Prostate gland (tissue), 2 donors: ENCODE measurements at regions not wholly inside any gene's neighbourhood (a gene's known extent, or its start where the extent isn't known, plus 50 kb on each side); places are given as distances from the start of the nearest gene placed in this dataset.

ENCODE experiments used
- DNase-seq: peaks from one replicate; pipeline ENCODE4 v3.0.0-alpha.2; 2019; ENCODE audit warnings: low spot score
- H3K27ac ChIP-seq, 2 donors: fragments of 200-600 bp; sonication (generic); 2 replicates each; pipeline ENCODE4 v1.5.1; 2017 to 2019
- H3K27me3 ChIP-seq: fragments of 200-600 bp; sonication (generic); replicated peaks from 2 replicates; pipeline ENCODE4 v1.5.1; 2019; ENCODE audit not compliant: insufficient read depth
- H3K36me3 ChIP-seq, 2 donors: fragments of 200-600 bp; sonication (generic); 1 replicate in 1 of 2; 2 replicates in 1 of 2; pipeline versions ENCODE4 v1.5.1 to v1.8.1; 2017 to 2019
- H3K4me1 ChIP-seq: fragments of 200-600 bp; sonication (generic); replicated peaks from 2 replicates; pipeline ENCODE4 v1.5.1; 2019
- H3K4me3 ChIP-seq, 2 donors: fragments of 200-600 bp; sonication (generic); 2 replicates each; pipeline ENCODE4 v1.5.1; 2017 to 2019
- H3K9me3 ChIP-seq: fragments of 200-600 bp; sonication (generic); 2 replicates; pipeline ENCODE4 v1.5.1; 2017
- CTCF ChIP-seq, 4 experiments: fragments of 200-600 bp in 2 of 4; fragments of 450-650 bp in 2 of 4; sonication (generic) in 2 of 4; IDR thresholded peaks; 1 replicate in 3 of 4; 2 replicates in 1 of 4; pipeline ENCODE4 v1.5.1; 2016 to 2019; ENCODE audit warnings: antibody characterized with exemption in 4 of 4, mild to moderate bottlenecking in 2 of 4, moderate library complexity in 2 of 4
- POLR2A ChIP-seq: fragments of 450-650 bp; IDR thresholded peaks from one replicate; pipeline ENCODE4 v1.6.1; 2016; ENCODE audit warnings: antibody characterized with exemption, mild to moderate bottlenecking
- POLR2AphosphoS5 ChIP-seq: sonication (generic); formaldehyde crosslinking; IDR thresholded peaks from one replicate; pipeline ENCODE4 v1.6.1; 2017; ENCODE audit warnings: antibody characterized with exemption
- WGBS: methylation state at CpG from one replicate; pipeline ENCODE4 v1.1.5; 2018; 5-methylcytosine and 5-hydroxymethylcytosine counted together
- intact Hi-C: fragments of 100-400 bp; cut with DNase I; formaldehyde crosslinking; loops from one replicate; pipeline ENCODE4 v1.14.2; 2022

GRCh38 chr13:31912647-31913401 lies 118.8 kb upstream of the FRY start:
- WGBS, result 92% methylated on average over 2 of the region's 2 CpGs
- intact Hi-C loops, result loop anchor here (5.0 kb wide), 1 partner anchor 99 kb away; no protein-coding TSS in a partner anchor
- H3K27ac ChIP-seq, result no peak overlapping the region
- no peak for TF ChIP-seq POLR2AphosphoS5
- no peak for TF ChIP-seq POLR2A
- no peak for TF ChIP-seq CTCF (IDR thresholded peaks at IDR 0.05)
- no peak overlapping the region for H3K4me3 ChIP-seq
- no peaks in the 10 kb centered on the region for H3K27me3 ChIP-seq
- no peaks in the 10 kb centered on the region for H3K4me1 ChIP-seq
- no peak for DNase-seq
- no peaks in the 10 kb centered on the region for H3K9me3 ChIP-seq
- H3K36me3 ChIP-seq, result no peaks in the 10 kb centered on the region

GRCh38 chr13:31913459-31913858 lies 118.1 kb upstream of the FRY start:
- no peaks in the 10 kb centered on the region for H3K27me3 ChIP-seq
- no peaks in the 10 kb centered on the region for H3K4me1 ChIP-seq
- 82% methylated on average over 2 of the region's 2 CpGs for WGBS
- H3K4me3 ChIP-seq, result no peak overlapping the region
- no peaks in the 10 kb centered on the region for H3K9me3 ChIP-seq
- no peak for DNase-seq
- H3K27ac ChIP-seq, result no peak overlapping the region
- no peaks in the 10 kb centered on the region for H3K36me3 ChIP-seq
- no peak for TF ChIP-seq CTCF (IDR thresholded peaks at IDR 0.05)
- no peak for TF ChIP-seq POLR2A
- no peak for TF ChIP-seq POLR2AphosphoS5
- intact Hi-C loops, result loop anchor here (5.0 kb wide), 1 partner anchor 99 kb away; no protein-coding TSS in a partner anchor

- DNase-seq, result no peak
- intact Hi-C loops, result loop anchor here (5.0 kb wide), 1 partner anchor 97 kb away; no protein-coding TSS in a partner anchor
- no peaks in the 10 kb centered on the region for H3K36me3 ChIP-seq
- H3K27ac ChIP-seq, result no peak overlapping the region
- no peaks in the 10 kb centered on the region for H3K27me3 ChIP-seq
- no peaks in the 10 kb centered on the region for H3K9me3 ChIP-seq
- WGBS, result 95% methylated on average over 4 of the region's 4 CpGs
- H3K4me1 ChIP-seq, result no peaks in the 10 kb centered on the region
- TF ChIP-seq POLR2A (no peak), CTCF (IDR thresholded peaks at IDR 0.05) (no peak), POLR2AphosphoS5 (no peak)
- no peak overlapping the region for H3K4me3 ChIP-seq
Observed at GRCh38 chr13:31914843-31915242, 116.7 kb upstream of the FRY start.

GRCh38 chr13:31918707-31919106 lies 112.9 kb upstream of the FRY start:
- no peaks in the 10 kb centered on the region for H3K9me3 ChIP-seq
- WGBS, result 82% methylated on average over 2 of the region's 2 CpGs
- no peaks in the 10 kb centered on the region for H3K36me3 ChIP-seq
- intact Hi-C loops, result no loop called here
- TF ChIP-seq POLR2AphosphoS5, result no peak
- TF ChIP-seq POLR2A, result no peak
- TF ChIP-seq CTCF (IDR thresholded peaks at IDR 0.05), result no peak
- H3K4me3 ChIP-seq, result no peak overlapping the region
- no peaks in the 10 kb centered on the region for H3K27me3 ChIP-seq
- no peaks in the 10 kb centered on the region for H3K4me1 ChIP-seq
- no peak overlapping the region for H3K27ac ChIP-seq
- no peak for DNase-seq

GRCh38 chr13:31919241-31919640 lies 112.3 kb upstream of the FRY start:
- H3K9me3 ChIP-seq, result no peaks in the 10 kb centered on the region
- intact Hi-C loops, result no loop called here
- TF ChIP-seq POLR2AphosphoS5, result no peak
- TF ChIP-seq CTCF (IDR thresholded peaks at IDR 0.05), result no peak
- TF ChIP-seq POLR2A, result no peak

More at GRCh38 chr13:31919241-31919640, 112.3 kb upstream of the FRY start:
- Histone ChIP-seq H3K27me3 (no peaks in the 10 kb centered on the region), H3K27ac (no peak overlapping the region), H3K4me3 (no peak overlapping the region), H3K36me3 (no peaks in the 10 kb centered on the region), H3K4me1 (no peaks in the 10 kb centered on the region)
- DNase-seq, result no peak
- 87% methylated on average over 2 of the region's 2 CpGs for WGBS
